Naive thymus-derived CD8-positive, alpha-beta T cell (primary cell): ENCODE measurements at regions not wholly inside any gene's neighbourhood (a gene's known extent, or its start where the extent isn't known, plus 50 kb on each side); places are given as distances from the start of the nearest gene placed in this dataset.

ENCODE experiments used
- ATAC-seq, 2 donors: fragments of 150-1000 bp; cut with Tn5 transposase in 1 of 2; sonication (Bioruptor Pico), chemical (Tn5 transposase) in 1 of 2; 1 replicate in 1 of 2; 2 replicates in 1 of 2; pipeline ENCODE4 v1.10.0; 2021; ENCODE audit warnings: mild to moderate bottlenecking in 2 of 2, moderate library complexity in 2 of 2
- POLR2A ChIA-PET: fragments of 350-600 bp; sonication (Branson Sonifier 250); formaldehyde crosslinking; loops from one replicate; lab custom pipeline; 2021; ENCODE audit warnings: antibody characterized with exemption; lab: Charles Lee
- DNase-seq, 10 donors: peaks; one replicate each; pipeline versions ENCODE4 v3.0.0 to v3.0.0-alpha.2; 2020 to 2022
- H3K27ac Mint-ChIP-seq, 10 donors: one replicate each; pipeline ENCODE4 v1.8.0; 2020 to 2022; ENCODE audit warnings: mild to moderate bottlenecking in 10 of 10, mixed read lengths in 10 of 10, moderate library complexity in 4 of 10, inconsistent platforms in 1 of 10
- H3K27me3 Mint-ChIP-seq, 5 donors: one replicate each; pipeline ENCODE4 v1.8.0; 2021 to 2022; ENCODE audit warnings: mixed read lengths in 5 of 5
- H3K36me3 Mint-ChIP-seq, 3 donors: one replicate each; pipeline ENCODE4 v1.8.0; 2020 to 2022; ENCODE audit warnings: mixed read lengths in 3 of 3, mild to moderate bottlenecking in 2 of 3, inconsistent platforms in 1 of 3
- H3K4me1 Mint-ChIP-seq, 4 donors: one replicate each; pipeline ENCODE4 v1.8.0; 2021 to 2022; ENCODE audit warnings: mixed read lengths in 4 of 4
- H3K4me3 Mint-ChIP-seq, 10 donors: one replicate each; pipeline ENCODE4 v1.8.0; 2020 to 2022; ENCODE audit warnings: mild to moderate bottlenecking in 10 of 10, mixed read lengths in 10 of 10, moderate library complexity in 6 of 10, inconsistent platforms in 1 of 10
- H3K9me3 Mint-ChIP-seq, 9 donors: one replicate each; pipeline ENCODE4 v1.8.0; 2020 to 2022; ENCODE audit warnings: mixed read lengths in 9 of 9, mild to moderate bottlenecking in 3 of 9, inconsistent platforms in 1 of 9, moderate library complexity in 1 of 9

DNA sequence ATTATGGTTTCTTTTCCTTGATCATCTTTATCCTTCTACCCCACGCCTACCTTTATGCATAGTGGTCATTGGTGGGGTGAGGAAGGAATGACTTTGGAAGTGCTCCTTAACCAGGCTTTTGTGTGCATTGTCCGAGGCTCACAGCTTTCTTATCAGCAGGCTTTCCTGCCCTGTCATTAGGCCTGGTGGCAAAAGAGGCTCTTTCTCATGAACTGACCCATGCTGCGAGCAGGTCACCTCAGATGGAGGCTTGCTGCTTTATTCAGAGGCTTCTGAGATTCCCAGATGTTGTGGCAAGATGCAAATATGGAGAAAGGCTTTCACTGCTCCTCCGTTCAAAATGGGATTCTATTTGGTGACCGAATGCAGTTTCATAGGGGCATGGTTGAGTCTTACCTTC is 57.4 kb upstream of the DMRTA1 start:
- peaks cover 0 to 9% (median 0%) of the 10 kb centered on the region in 9 donors for H3K9me3 Mint-ChIP-seq
- no peak overlapping the region for H3K27ac Mint-ChIP-seq
- peaks cover 0 to 2% (median 0%) of the 10 kb centered on the region in 5 donors for H3K27me3 Mint-ChIP-seq
- DNase-seq (no peak), ATAC-seq (no peak)
- H3K4me3 Mint-ChIP-seq, result no peak overlapping the region
- no peaks in the 10 kb centered on the region for H3K36me3 Mint-ChIP-seq
- H3K4me1 Mint-ChIP-seq, result no peaks in the 10 kb centered on the region
- POLR2A ChIA-PET, result no interaction called here

GRCh38 chr9:22392523-22392922 is 54.1 kb upstream of the DMRTA1 start:
- Mint-ChIP-seq H3K36me3 (no peaks in the 10 kb centered on the region), H3K4me3 (no peak overlapping the region), H3K27ac (no peak overlapping the region), H3K9me3 (peaks cover 0 to 11% (median 0%) of the 10 kb centered on the region in 9 donors), H3K4me1 (no peaks in the 10 kb centered on the region), H3K27me3 (peaks cover 0 to 3% (median 0%) of the 10 kb centered on the region in 5 donors)
- POLR2A ChIA-PET, result no interaction called here
- ATAC-seq, result no peak
- no peak for DNase-seq

DNA sequence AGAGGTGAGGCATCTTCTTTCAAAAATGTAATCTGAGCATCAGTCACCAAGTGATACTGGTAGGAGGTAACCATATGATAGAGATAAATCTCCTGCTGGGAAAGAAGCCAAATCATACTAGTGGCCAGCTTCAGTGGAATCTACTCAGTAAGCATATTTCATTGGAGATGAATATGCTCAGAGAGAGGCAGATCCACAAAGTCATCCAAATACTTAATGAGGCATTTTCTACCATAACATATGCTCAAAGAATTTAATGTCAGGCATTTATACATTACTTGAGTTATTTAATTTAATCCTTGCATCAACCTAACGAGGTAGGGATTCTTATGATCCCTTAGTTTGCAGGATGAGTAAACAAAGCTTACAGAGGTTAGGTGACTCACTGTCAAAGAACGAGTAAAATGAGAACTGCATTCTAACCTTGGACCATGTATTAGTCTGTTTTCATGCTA is 50.9 kb upstream of the DMRTA1 start:
- no peak overlapping the region for H3K4me3 Mint-ChIP-seq
- no peak for DNase-seq
- H3K9me3 Mint-ChIP-seq, result peaks cover 0 to 11% (median 0%) of the 10 kb centered on the region in 9 donors
- no peaks in the 10 kb centered on the region for H3K4me1 Mint-ChIP-seq
- ATAC-seq, result no peak
- no peaks in the 10 kb centered on the region for H3K36me3 Mint-ChIP-seq
- no peak overlapping the region for H3K27ac Mint-ChIP-seq
- H3K27me3 Mint-ChIP-seq, result peaks cover 0 to 4% (median 0%) of the 10 kb centered on the region in 5 donors
- POLR2A ChIA-PET, result no interaction called here
